B cell (primary cell): ENCODE measurements at regions not wholly inside any gene's neighbourhood (a gene's known extent, or its start where the extent isn't known, plus 50 kb on each side); places are given as distances from the start of the nearest gene placed in this dataset.

Experiments
- ATAC-seq: fragments of 200-7000 bp; cut with Tn5 transposase; one replicate; pipeline ENCODE4 v1.10.0; 2021; ENCODE audit warnings: low read depth, mild to moderate bottlenecking, moderate number of reproducible peaks, moderate library complexity
- CTCF ChIA-PET: fragments of 350-600 bp; sonication (Branson Sonifier 250); formaldehyde crosslinking; loops from one replicate; lab custom pipeline; 2021; ENCODE audit warnings: antibody characterized with exemption, inconsistent platforms; lab: Charles Lee
- POLR2A ChIA-PET: fragments of 350-600 bp; sonication (Branson Sonifier 250); formaldehyde crosslinking; loops from one replicate; lab custom pipeline; 2021; ENCODE audit warnings: antibody characterized with exemption; lab: Charles Lee
- DNase-seq: peaks from one replicate; pipeline ENCODE4 v3.0.0; 2013
- H2AFZ ChIP-seq: 2 replicates; pipeline ENCODE4 v1.6.1; 2012; ENCODE audit warnings: mild to moderate bottlenecking, low read depth, low read length; ENCODE audit not compliant: insufficient read depth, poor library complexity, severe bottlenecking
- H3K27ac ChIP-seq, 2 donors: 1 replicate in 1 of 2; 2 replicates in 1 of 2; pipeline ENCODE4 v1.5.1; 2012 to 2013; ENCODE audit warnings: low read length in 2 of 2, mild to moderate bottlenecking in 2 of 2, moderate library complexity in 1 of 2
- H3K27me3 ChIP-seq, 4 experiments: fragments of 200-600 bp in 1 of 4; sonication (generic) in 1 of 4; replicated peaks in 1 of 4; 1 replicate in 2 of 4; 2 replicates in 2 of 4; pipeline versions ENCODE4 v1.6.1 to v1.7.0; 2013 to 2016; ENCODE audit warnings: low read length in 3 of 4, mild to moderate bottlenecking in 2 of 4, mixed read lengths in 1 of 4, moderate library complexity in 1 of 4; ENCODE audit not compliant: insufficient read depth in 4 of 4, control insufficient read depth in 3 of 4; ENCODE audit errors: control extremely low read depth in 1 of 4
- H3K36me3 ChIP-seq, 2 experiments: replicated peaks in 1 of 2; 1 replicate in 1 of 2; 2 replicates in 1 of 2; pipeline versions ENCODE4 v1.6.1 to v1.7.1; 2013; ENCODE audit warnings: low read length in 1 of 2; ENCODE audit not compliant: insufficient read depth in 2 of 2, control insufficient read depth in 1 of 2; ENCODE audit errors: control extremely low read depth in 1 of 2, extremely low read depth in 1 of 2
- H3K4me1 ChIP-seq, 2 donors: fragments of 200-600 bp in 1 of 2; sonication (generic) in 1 of 2; 1 replicate in 1 of 2; 2 replicates in 1 of 2; pipeline versions ENCODE4 v1.5.1 to v1.6.1; 2013 to 2017; ENCODE audit warnings: low read length in 2 of 2; ENCODE audit not compliant: control insufficient read depth in 2 of 2, insufficient read depth in 2 of 2
- H3K4me2 ChIP-seq: replicated peaks from 2 replicates; pipeline ENCODE3; 2012; ENCODE audit warnings: mild to moderate bottlenecking, low read depth, low read length; ENCODE audit not compliant: poor library complexity, severe bottlenecking
- H3K4me3 ChIP-seq, 5 experiments: fragments of 200-600 bp in 1 of 5; sonication (generic) in 1 of 5; 1 replicate in 3 of 5; 2 replicates in 2 of 5; pipeline versions ENCODE4 v1.5.1 to v1.7.0; 2011 to 2016; ENCODE audit warnings: low read length in 4 of 5, mild to moderate bottlenecking in 4 of 5, low read depth in 2 of 5, control low read depth in 1 of 5, moderate library complexity in 1 of 5; ENCODE audit not compliant: insufficient read depth in 1 of 5; ENCODE audit errors: control extremely low read depth in 1 of 5, extremely low read depth in 1 of 5
- H3K79me2 ChIP-seq: fragments of 200-600 bp; sonication (generic); one replicate; pipeline ENCODE4 v1.6.0; 2016; ENCODE audit warnings: low read length; ENCODE audit not compliant: control insufficient read depth, insufficient read depth
- H3K9ac ChIP-seq: fragments of 200-600 bp; sonication (generic); 2 replicates; pipeline ENCODE4 v1.6.1; 2017; ENCODE audit warnings: mild to moderate bottlenecking, low read length, moderate library complexity
- H3K9me3 ChIP-seq, 3 donors: one replicate each; pipeline versions ENCODE4 v1.6.1 to v1.7.1; 2013; ENCODE audit warnings: low read length in 2 of 3; ENCODE audit not compliant: control insufficient read depth in 2 of 3, insufficient read depth in 1 of 3; ENCODE audit errors: control extremely low read depth in 1 of 3
- H4K20me1 ChIP-seq: 2 replicates; pipeline ENCODE4 v1.6.0; 2012; ENCODE audit warnings: mild to moderate bottlenecking, low read length; ENCODE audit not compliant: insufficient read depth, control insufficient read depth, poor library complexity, severe bottlenecking
- H3K27ac Mint-ChIP-seq: one replicate; pipeline ENCODE4 v1.8.0; 2021; ENCODE audit warnings: mixed read lengths
- H3K27me3 Mint-ChIP-seq: one replicate; pipeline ENCODE4 v1.8.0; 2021; ENCODE audit warnings: mixed read lengths
- H3K4me1 Mint-ChIP-seq: one replicate; pipeline ENCODE4 v1.8.0; 2021; ENCODE audit warnings: mixed read lengths
- H3K4me3 Mint-ChIP-seq: one replicate; pipeline ENCODE4 v1.8.0; 2021; ENCODE audit warnings: mixed read lengths
- H3K9me3 Mint-ChIP-seq: one replicate; pipeline ENCODE4 v1.8.0; 2022; ENCODE audit warnings: mixed read lengths; ENCODE audit not compliant: insufficient read depth
- EZH2 ChIP-seq: IDR thresholded peaks from 2 replicates; pipeline ENCODE4 v1.6.1; 2012; ENCODE audit warnings: borderline replicate concordance, low read depth, mild to moderate bottlenecking, moderate library complexity, low read length; ENCODE audit not compliant: insufficient read depth, poor library complexity, severe bottlenecking
- whole genome bisulfite sequencing: methylation state at CpG from one replicate; pipeline ENCODE4 v1.1.5; 2013; ENCODE audit warnings: missing lambda C conversion rate; ENCODE audit not compliant: insufficient coverage; 5-methylcytosine and 5-hydroxymethylcytosine counted together
- intact Hi-C: fragments of 100-400 bp; cut with micrococcal nuclease; formaldehyde crosslinking; loops from one replicate; pipeline ENCODE4 v1.10.0; 2022
- TF ChIP-seq, protein P1 (sequence below): fragments of 200-600 bp; IDR thresholded peaks from one replicate; pipeline ENCODE4 v1.8.0; 2022; ENCODE audit warnings: antibody characterized with exemption, mild to moderate bottlenecking

GRCh38 chr2:71856773-71857525 lies 290.7 kb downstream of the CYP26B1 start:
- intact Hi-C loops, result no loop called here
- Histone ChIP-seq H3K79me2 (no peaks in the 10 kb centered on the region), H3K4me3 (no peak overlapping the region), H3K9me3 (peaks cover 0 to 11% (median 0%) of the 10 kb centered on the region in 3 donors), H3K9ac (no peak overlapping the region), H4K20me1 (no peaks in the 10 kb centered on the region), H2AFZ (no peak overlapping the region), H3K4me1 (no peaks in the 10 kb centered on the region), H3K27ac (no peak overlapping the region), H3K27me3 (no peaks in the 10 kb centered on the region), H3K36me3 (no peaks in the 10 kb centered on the region), H3K4me2 (no peak overlapping the region)
- TF ChIP-seq, protein P1, sequence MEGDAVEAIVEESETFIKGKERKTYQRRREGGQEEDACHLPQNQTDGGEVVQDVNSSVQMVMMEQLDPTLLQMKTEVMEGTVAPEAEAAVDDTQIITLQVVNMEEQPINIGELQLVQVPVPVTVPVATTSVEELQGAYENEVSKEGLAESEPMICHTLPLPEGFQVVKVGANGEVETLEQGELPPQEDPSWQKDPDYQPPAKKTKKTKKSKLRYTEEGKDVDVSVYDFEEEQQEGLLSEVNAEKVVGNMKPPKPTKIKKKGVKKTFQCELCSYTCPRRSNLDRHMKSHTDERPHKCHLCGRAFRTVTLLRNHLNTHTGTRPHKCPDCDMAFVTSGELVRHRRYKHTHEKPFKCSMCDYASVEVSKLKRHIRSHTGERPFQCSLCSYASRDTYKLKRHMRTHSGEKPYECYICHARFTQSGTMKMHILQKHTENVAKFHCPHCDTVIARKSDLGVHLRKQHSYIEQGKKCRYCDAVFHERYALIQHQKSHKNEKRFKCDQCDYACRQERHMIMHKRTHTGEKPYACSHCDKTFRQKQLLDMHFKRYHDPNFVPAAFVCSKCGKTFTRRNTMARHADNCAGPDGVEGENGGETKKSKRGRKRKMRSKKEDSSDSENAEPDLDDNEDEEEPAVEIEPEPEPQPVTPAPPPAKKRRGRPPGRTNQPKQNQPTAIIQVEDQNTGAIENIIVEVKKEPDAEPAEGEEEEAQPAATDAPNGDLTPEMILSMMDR, result no peak
- no peak for TF ChIP-seq EZH2
- no peak for ATAC-seq
- Mint-ChIP-seq H3K27me3 (peaks cover 3% of the 10 kb centered on the region), H3K27ac (no peak overlapping the region), H3K4me3 (no peak overlapping the region), H3K4me1 (no peaks in the 10 kb centered on the region), H3K9me3 (peaks cover 4% of the 10 kb centered on the region)
- ChIA-PET CTCF (no interaction called here), POLR2A (no interaction called here)
- DNase-seq, result no peak
- 77% methylated on average over 5 of the region's 10 CpGs for WGBS

GRCh38 chr2:71853858-71854257 lies 293.8 kb downstream of the CYP26B1 start:
- no peak overlapping the region for H3K27ac ChIP-seq
- no peak overlapping the region for H2AFZ ChIP-seq
- no peak overlapping the region for H3K4me2 ChIP-seq
- no peaks in the 10 kb centered on the region for H3K27me3 ChIP-seq
- H3K36me3 ChIP-seq, result no peaks in the 10 kb centered on the region
- DNase-seq (no peak), ATAC-seq (no peak)
- POLR2A ChIA-PET, result no interaction called here
- intact Hi-C loops, result no loop called here
- no peak overlapping the region for H3K4me3 ChIP-seq
- TF ChIP-seq, protein P1, result no peak
- no peak for TF ChIP-seq EZH2
- no peaks in the 10 kb centered on the region for H3K4me1 ChIP-seq
- H4K20me1 ChIP-seq, result no peaks in the 10 kb centered on the region
- no peaks in the 10 kb centered on the region for H3K79me2 ChIP-seq
- WGBS, result 97% methylated on average over 3 of the region's 6 CpGs
- Mint-ChIP-seq H3K4me1 (no peaks in the 10 kb centered on the region), H3K27ac (no peak overlapping the region), H3K4me3 (no peak overlapping the region), H3K27me3 (no peaks in the 10 kb centered on the region), H3K9me3 (peaks cover 4% of the 10 kb centered on the region)
- peaks cover 0 to 16% (median 0%) of the 10 kb centered on the region in 3 donors for H3K9me3 ChIP-seq
- H3K9ac ChIP-seq, result no peak overlapping the region
- CTCF ChIA-PET, result no interaction called here
